Colonic mucosa (tissue), 4 donors: ENCODE measurements at regions not wholly inside any gene's neighbourhood (a gene's known extent, or its start where the extent isn't known, plus 50 kb on each side); places are given as distances from the start of the nearest gene placed in this dataset.
A peak's percentile ranks its signal among the peaks of the same experiment; 100 is the strongest.

ENCODE experiments used
- DNase-seq: peaks from one replicate; pipeline ENCODE4 v3.0.0-alpha.2; 2020
- H3K27ac ChIP-seq: fragments of 200-600 bp; one replicate; pipeline ENCODE4 v1.8.0; 2021
- H3K27me3 ChIP-seq: fragments of 200-600 bp; one replicate; pipeline ENCODE4 v1.8.0; 2021
- H3K36me3 ChIP-seq: fragments of 200-600 bp; one replicate; pipeline ENCODE4 v1.8.0; 2021
- H3K4me1 ChIP-seq: fragments of 200-600 bp; one replicate; pipeline ENCODE4 v1.8.0; 2021; ENCODE audit warnings: mild to moderate bottlenecking
- H3K4me3 ChIP-seq: fragments of 200-600 bp; one replicate; pipeline ENCODE4 v1.8.0; 2021
- H3K9ac ChIP-seq, 2 donors: one replicate each; pipeline ENCODE4 v1.7.0; 2013; ENCODE audit warnings: control low read depth in 2 of 2, low read depth in 2 of 2, low read length in 2 of 2
- H3K9me3 ChIP-seq: fragments of 200-600 bp; one replicate; pipeline ENCODE4 v1.8.0; 2021
- intact Hi-C: fragments of 100-400 bp; cut with DNase I; formaldehyde crosslinking; loops from one replicate; pipeline ENCODE4 v1.14.1; 2022
- TF ChIP-seq, protein P1 (sequence below): fragments of 200-600 bp; IDR thresholded peaks from one replicate; pipeline ENCODE4 v1.8.0; 2022; ENCODE audit warnings: antibody characterized with exemption, mild to moderate bottlenecking
- donor health status: healthy.
- donor health status: DM: no; HTN: no; CAD: no.
- donor health status: DM: no; HTN: no; CAD: no.

DNA sequence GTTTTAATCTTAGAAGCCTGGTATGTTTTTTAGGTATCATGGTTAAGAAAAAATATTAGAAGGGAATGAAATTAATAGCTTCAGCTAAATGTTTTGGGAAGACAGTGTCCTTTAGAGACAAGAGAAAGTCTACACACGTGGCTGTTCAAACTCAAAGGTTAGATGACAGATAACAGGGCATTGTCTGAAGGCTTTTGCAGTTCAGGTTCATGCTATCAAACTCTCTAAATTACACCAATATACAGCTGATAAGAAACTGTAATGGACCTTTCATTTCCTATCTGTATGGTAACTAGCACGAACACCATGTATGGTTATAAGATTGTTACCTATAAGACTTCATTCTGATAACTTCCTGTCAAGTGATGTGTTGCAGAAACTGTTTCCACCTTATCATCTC lies 240.6 kb upstream of the MEF2C start:
- no peak overlapping the region for H3K4me3 ChIP-seq

GRCh38 chr5:89120719-89121118 lies 237.7 kb upstream of the MEF2C start:
- no peak for DNase-seq
- TF ChIP-seq, protein P1, sequence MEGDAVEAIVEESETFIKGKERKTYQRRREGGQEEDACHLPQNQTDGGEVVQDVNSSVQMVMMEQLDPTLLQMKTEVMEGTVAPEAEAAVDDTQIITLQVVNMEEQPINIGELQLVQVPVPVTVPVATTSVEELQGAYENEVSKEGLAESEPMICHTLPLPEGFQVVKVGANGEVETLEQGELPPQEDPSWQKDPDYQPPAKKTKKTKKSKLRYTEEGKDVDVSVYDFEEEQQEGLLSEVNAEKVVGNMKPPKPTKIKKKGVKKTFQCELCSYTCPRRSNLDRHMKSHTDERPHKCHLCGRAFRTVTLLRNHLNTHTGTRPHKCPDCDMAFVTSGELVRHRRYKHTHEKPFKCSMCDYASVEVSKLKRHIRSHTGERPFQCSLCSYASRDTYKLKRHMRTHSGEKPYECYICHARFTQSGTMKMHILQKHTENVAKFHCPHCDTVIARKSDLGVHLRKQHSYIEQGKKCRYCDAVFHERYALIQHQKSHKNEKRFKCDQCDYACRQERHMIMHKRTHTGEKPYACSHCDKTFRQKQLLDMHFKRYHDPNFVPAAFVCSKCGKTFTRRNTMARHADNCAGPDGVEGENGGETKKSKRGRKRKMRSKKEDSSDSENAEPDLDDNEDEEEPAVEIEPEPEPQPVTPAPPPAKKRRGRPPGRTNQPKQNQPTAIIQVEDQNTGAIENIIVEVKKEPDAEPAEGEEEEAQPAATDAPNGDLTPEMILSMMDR: no peak
- Histone ChIP-seq H3K36me3 (no peaks in the 10 kb centered on the region), H3K9ac (no peak overlapping the region), H3K27me3 (no peaks in the 10 kb centered on the region), H3K9me3 (no peaks in the 10 kb centered on the region), H3K4me3 (no peak overlapping the region), H3K4me1 (no peaks in the 10 kb centered on the region), H3K27ac (no peak overlapping the region)
- intact Hi-C loops: no loop called here

More for the DNA sequence above, 240.6 kb upstream of the MEF2C start:
- intact Hi-C loops: no loop called here
- Histone ChIP-seq H3K9ac (no peak overlapping the region), H3K27me3 (no peaks in the 10 kb centered on the region), H3K4me1 (no peaks in the 10 kb centered on the region), H3K27ac (no peak overlapping the region), H3K9me3 (no peaks in the 10 kb centered on the region), H3K36me3 (no peaks in the 10 kb centered on the region)
- TF ChIP-seq, protein P1: no peak
- no peak for DNase-seq

DNA sequence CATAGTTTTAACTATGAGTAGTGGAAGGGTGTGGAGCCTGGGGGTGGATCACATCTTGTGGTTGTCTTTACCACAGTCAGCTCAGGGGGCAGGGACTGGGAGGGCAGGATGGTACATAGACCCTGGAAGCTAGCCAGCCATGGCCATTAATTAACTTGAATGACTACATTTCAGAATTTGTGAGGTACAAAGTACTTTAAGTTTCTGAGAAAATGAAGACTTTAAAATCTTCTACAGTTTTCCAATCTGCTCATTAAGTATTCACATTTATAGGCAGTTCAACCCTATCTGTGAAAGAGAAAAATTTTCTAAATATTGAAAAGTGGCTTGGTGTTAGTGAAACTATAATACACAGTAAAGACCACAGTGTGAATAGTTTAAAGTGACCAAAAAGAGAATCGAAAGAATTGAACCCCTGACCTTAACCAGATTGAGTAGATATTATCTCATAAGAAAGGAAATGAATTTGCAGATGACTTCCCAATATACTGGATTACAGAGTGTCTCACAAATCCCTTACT lies 234.2 kb upstream of the MEF2C start:
- Histone ChIP-seq H3K9ac (no peak overlapping the region), H3K4me3 (no peak overlapping the region), H3K4me1 (no peaks in the 10 kb centered on the region), H3K9me3 (no peaks in the 10 kb centered on the region), H3K27ac (peak overlapping the region; percentile 18), H3K27me3 (no peaks in the 10 kb centered on the region), H3K36me3 (no peaks in the 10 kb centered on the region)
- intact Hi-C loops: no loop called here
- peak; percentile 54 for DNase-seq
- TF ChIP-seq, protein P1: no peak

- H3K9ac ChIP-seq: no peak overlapping the region
- H3K27me3 ChIP-seq: no peaks in the 10 kb centered on the region
- no peaks in the 10 kb centered on the region for H3K4me1 ChIP-seq
- no peak overlapping the region for H3K27ac ChIP-seq
- no peaks in the 10 kb centered on the region for H3K9me3 ChIP-seq
- intact Hi-C loops: no loop called here
- no peak overlapping the region for H3K4me3 ChIP-seq
- no peaks in the 10 kb centered on the region for H3K36me3 ChIP-seq
- DNase-seq: no peak
- TF ChIP-seq, protein P1: no peak
These were observed 228.1 kb upstream of the MEF2C start for GRCh38 chr5:89110916-89111646.

DNA sequence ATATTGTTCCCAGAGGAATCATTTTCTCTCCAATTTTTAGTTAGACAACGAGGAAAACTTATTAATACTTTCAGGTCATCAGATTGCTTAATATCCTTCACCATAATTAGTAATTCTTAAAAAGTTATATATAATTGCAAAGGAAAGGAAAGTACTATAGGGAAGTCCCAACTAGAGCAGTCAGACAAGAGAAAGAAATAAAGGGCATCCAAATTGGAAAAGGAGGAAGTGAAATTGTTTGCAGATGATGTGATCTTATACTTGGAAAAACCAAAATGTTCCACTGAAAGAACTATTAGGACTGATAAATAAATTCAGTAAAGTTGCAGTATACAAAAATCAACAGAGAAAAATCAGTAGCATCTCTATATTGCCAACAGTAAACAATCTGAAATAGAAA lies 223.5 kb upstream of the MEF2C start:
- H3K27ac ChIP-seq: no peak overlapping the region
- H3K4me1 ChIP-seq: no peaks in the 10 kb centered on the region
- no peak overlapping the region for H3K9ac ChIP-seq
- no peaks in the 10 kb centered on the region for H3K27me3 ChIP-seq
- no peaks in the 10 kb centered on the region for H3K9me3 ChIP-seq
- DNase-seq: no peak
- TF ChIP-seq, protein P1: no peak
- intact Hi-C loops: no loop called here
- H3K4me3 ChIP-seq: no peak overlapping the region
- H3K36me3 ChIP-seq: no peaks in the 10 kb centered on the region
